NCI-H2196 (cell line): ENCODE measurements at regions not wholly inside any gene's neighbourhood (a gene's known extent, or its start where the extent isn't known, plus 50 kb on each side); places are given as distances from the start of the nearest gene placed in this dataset.

Experiments used
- DNase-seq: peaks from one replicate; lab custom pipeline; 2025; ENCODE audit not compliant: unreplicated experiment; lab: John Stamatoyannopoulos, UW

DNA sequence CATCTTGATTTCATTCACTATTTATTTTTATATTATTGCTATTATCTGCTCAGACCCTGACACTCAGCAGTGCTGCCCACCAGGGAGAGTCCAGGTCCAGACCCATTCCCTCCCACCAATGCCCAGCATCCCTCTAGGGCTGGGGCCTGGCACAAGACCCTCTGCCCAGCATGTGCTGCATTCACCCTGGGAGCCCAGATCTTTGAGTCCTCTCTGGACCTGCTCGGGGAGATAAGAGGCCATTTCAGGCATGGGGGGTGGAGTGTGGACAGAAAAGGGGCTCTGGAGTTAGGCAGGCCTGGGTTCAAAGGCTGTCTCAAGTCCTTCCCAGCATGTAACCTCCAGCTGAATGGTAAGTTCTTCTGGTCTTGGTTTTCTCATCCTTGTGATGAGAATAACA lies 209.6 kb downstream of the CYP26B1 start:
- no peak for DNase-seq

DNA sequence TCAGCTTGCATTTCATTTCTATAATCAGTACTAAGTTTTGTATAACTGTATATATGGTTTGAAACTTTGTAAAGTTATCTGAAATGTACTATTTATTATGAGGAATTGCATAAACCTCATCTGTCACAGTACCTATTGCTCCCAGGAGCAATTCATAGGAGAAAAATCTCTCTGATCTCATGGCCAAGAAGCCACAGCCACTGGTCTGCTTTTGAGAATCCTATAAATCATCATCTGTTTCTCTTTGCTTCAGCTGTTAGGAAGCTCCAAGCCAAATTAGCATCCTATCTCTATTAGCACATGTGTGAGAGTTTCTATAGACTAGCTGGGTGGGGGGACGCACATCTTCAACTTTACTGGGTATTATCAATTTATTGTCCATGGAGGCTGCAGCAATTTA lies 210.3 kb downstream of the CYP26B1 start:
- DNase-seq, result no peak

DNA sequence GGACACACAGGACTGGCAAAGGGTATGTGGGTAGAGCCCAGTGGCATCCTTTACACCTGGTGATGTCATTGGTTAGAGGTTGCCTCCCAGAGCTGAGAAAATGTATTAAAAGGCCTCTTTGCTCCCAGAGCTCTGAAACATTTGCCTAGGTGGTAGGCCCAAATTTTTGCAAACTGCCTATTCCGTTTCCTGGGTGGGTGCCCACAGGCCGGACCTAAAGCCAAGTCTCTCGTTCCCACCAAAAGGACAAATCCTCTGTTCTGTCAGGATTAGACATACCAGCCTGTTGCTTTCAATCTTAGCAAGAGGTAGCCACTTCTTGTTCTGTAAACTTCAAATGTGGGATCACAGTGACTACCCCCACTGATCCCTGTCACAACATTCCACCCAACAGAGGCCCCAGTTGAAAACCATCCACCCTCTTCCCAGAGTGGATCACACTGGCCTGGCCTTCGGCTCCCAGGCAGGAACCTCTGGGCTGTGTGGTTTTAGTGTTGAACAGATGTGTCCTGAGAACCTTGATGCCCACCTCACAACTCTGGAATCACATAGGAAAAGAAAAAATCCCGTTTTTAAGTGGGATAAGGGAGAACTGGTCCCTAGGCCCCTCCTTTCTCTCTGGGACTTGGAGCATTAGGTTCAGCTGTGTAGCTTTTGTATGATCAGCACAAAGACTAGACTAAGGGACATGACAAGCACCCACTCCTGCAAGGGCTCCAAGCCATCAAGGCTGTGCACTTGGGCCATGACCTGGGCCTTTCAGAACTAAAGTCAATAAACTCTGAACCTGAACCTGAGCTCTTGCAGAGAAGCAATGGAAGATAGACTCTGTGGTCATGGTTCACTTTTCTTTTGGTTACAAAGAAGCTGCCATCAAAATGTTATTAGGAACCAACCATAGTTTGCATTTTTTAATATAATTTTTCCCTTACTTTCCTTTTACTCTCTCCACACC lies 211.3 kb downstream of the CYP26B1 start:
- no peak for DNase-seq

DNA sequence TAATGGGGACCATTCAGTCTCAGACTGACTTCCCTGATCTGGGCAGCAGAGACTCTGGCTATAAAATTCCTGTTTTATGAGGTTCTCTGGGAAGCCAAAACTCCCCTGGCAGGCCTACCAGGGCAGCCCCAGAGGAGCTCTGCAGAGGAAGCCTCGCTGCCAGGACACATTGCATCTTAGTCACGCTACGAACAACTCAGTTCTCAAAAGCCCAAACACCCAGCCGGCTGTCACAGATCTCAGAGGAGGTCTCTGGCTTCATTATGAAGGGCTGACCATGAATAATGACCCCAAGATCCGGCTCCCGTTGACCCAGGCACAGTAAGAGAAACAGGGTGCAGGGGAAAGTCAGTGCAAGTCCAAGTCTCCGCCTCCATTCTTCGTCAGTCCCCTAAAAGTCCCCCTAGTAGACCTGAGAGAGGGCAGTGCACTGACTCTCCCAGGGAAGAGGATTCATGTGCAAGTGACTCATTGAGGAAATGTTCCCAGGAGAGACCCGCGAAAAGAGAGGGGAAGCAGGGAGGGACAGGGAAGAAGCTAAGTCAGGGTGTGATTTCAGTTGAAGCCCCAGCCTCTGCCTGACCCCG lies 212.3 kb downstream of the CYP26B1 start:
- DNase-seq, result no peak

DNA sequence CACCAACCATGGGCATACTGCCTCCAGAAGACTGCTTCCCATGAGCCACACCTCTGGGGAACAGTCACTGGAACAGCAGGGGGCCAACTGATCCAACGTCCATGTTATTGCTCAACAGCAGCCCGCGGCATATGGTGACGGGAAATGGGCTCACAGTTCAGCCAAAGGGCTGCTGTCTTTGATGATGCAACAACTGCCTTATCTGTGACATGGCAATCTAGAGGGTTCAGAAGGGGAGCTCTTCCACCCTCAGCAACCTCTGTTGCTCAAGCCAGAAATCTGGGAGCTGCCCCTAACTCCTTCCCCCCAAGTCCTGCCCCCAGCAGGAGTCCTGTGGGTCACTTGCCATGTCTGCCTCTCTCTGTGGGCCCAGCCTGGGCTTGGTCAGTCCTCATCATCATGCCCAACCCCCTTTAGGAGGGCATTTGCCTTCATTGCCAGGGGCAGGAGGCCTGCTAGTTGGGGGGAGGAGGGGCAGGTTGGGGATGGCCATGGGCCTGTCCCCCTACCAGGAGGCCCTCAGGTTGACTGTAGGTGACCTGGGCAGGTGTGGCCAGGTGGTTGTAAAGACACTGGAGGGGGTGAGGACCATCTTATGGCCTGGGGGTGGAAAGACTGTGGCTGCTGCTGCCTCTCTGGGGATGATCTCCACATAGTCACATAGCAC lies 212.9 kb downstream of the CYP26B1 start:
- no peak for DNase-seq

DNA sequence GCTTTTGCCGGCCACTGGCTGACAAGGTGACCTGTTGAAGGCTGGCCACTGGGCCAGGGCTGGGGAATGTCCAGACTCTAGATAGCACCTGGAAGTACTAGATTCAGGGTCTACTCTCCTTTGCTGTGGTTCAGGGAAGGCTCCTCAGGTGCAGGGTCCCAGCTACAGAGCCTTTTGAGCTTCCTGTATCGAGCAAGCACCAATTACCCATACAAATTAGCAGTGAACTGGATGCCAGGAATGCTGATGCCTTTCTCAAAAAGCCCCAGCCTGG lies 213.4 kb downstream of the CYP26B1 start:
- DNase-seq, result no peak

DNA sequence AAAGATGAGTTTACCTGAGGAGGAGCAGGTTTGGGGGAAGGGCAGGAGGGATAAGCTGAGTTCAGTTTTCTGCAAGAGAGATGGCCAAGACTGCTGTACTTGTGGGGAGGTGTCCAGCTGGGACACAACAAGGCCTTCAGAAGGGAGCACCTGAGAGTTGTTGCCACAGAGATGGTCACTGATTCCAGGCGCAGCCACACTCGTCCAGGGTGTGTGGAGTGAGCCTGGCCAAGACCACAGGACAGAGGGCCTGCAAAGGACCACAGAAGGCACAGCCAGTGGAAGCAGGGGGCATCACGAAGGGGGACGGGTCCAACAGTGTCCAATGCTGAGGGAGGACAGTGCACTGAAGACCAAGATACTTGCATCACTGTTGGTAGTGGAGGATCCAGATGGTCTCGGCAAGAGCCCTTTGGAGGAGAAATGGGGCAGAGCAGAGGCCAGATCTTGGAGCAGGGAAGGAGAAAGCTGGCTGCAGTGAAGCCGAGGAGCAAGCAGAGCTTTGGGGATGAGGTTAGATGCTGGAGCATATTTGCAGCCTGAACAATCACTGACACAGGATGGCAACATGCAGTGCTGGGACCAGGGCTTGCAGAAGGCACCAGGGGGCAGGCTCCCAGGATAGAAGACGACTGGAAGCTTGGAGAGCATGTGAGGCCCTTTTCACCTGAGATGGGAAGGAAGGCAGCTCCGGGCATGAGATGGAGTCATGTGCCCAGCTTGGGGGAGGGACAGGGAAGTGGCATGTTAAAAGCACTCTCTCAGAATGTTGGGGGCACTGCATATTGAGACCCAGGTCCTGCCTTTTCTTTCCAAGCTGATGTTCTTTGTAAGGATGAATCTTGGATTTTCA lies 214.0 kb downstream of the CYP26B1 start:
- no peak for DNase-seq

DNA sequence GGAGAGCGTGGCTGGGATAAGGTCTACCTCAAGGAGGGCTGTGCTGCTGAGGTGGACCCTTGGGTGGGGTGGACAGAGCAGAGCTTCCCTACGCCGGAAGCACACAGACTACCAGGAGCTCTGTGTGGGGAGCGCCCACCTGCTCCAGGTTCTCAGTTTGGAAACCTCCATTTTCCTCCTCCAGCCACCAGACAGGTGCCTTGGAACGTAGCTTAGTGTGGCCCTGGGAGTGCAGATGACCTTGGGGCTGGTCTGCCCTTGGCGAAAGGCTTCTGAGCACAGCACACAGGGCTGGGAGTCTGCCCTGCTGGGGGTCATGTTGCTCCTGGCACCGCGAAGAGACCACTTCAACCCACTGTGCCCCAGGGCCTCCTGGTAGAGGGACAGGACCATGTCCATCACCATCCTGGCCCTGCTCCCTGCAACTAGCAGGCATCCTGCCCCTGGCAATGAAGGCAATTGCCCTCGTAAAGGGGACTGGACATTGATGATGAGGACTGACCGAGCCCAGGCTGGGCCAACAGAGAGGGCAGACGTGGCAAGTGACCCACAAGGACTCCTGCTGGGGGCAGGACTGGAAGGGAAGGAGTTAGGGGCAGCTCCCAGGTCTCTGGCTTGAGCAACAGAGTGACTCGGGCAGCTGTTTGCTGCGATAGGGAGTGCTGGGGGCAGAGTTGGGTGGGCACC lies 214.7 kb downstream of the CYP26B1 start:
- DNase-seq, result no peak

DNA sequence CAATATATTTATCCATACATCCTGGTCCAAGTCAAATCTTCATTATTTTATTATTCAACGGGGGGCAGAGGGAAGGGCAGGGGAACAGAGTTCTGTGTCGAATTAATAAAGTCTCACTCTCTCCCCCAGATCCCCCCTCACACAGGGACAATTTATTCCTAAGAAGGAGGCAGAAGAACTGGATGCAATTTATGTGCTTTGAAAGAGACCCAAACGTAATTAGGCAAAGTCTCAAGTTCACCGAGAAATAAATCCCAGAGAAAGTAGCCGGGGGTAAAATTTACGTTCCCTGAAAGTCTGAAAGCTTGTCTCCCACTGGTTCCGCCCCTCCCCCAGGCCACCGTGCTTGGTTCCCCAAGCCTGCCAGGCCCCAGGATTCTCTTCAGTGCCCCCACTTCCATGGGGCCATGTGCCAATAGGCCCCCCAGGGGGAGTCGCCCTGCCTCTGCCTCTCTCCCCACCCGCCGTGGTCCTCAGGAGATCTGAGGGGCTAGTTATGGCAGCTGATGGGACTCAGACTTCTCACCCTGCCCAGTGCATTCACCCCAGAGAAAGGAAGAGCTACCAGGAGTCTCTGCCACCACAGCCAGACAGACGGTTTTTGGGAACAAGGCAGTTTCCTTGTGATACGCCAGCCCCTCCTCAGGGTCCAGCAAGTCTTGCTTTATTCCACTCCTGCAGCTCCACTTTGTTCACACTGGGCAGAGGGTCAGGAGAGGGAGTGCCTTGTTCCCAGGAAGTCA lies 215.5 kb downstream of the CYP26B1 start:
- no peak for DNase-seq

DNA sequence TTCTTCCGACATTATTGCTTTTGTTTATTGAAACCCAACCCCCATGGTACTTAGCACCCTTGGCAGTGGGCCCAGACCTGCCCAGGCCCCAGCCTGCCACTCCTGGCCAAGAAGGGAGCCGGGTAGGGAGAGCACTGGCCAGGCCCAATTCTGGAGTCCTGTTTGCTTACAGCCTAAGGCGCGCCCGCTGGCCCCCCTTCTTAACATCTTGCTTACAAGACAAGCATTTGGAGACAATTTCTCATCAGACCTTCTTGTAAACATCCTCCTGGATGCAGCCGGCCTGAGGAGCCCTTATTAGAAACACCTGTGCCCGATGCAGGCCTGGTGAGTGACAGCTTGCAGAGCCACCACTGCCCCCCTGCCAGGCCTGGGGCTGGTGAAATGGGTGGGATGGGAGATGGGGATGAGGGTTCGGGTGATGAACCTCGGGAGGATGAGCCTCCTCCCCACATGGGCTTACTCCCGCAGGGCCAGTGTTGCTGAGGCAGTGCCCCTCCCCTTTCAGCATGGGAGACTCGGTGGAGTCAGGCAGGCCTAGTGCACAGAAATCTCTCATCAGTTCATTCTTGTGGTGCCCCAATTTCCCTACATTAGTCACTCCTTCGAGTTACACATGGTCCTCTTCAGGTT lies 217.5 kb downstream of the CYP26B1 start:
- DNase-seq, result peak; percentile 14

DNA sequence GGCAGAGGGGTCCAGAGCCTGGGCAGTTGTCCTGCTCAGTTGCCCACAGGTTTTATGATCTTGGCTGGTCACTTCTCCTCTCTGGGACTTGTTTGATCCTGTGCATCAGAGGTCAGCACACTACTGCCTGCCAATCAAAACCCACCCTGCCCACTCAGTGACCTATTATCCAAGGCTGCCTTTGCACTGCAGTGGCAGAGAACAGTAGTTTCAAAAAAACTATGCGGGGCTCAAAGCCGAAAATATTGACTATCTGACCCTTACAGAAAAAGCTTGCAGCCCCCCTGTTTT lies 218.2 kb downstream of the CYP26B1 start:
- no peak for DNase-seq

DNA sequence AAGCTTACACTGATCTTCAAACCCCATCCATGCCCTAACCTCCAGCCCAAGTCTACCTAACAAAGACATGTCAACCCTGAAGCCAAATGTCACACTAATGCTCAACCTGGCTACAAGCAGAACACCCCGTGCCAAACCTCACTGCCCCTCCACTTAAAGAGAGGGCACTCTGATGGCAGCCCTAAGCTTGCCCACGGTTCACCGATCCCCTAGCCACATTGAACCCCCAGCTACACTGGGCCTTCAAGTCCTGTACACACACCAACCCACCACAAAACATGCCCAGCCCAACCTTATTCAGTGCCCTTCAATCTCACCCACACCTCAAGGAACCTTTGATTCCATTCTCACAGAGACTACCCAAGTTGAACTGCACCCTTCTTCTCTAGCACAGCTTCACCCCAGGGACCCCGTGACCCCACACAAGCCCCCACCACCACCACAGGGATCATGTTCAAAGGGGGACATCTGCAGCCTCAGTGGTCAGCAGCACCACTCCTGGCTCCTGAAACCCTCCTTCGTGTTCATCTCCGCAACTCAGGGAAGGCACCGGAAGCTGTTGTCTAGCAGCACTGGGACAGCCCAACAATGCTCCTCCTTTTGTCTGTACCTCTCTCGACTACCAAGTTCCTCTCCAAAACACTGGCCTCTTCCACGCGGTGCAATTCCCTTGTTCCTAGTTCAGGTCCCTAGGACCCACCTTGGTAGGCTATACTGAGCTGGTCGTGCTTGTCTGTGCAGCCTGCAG lies 218.8 kb downstream of the CYP26B1 start:
- DNase-seq, result no peak

DNA sequence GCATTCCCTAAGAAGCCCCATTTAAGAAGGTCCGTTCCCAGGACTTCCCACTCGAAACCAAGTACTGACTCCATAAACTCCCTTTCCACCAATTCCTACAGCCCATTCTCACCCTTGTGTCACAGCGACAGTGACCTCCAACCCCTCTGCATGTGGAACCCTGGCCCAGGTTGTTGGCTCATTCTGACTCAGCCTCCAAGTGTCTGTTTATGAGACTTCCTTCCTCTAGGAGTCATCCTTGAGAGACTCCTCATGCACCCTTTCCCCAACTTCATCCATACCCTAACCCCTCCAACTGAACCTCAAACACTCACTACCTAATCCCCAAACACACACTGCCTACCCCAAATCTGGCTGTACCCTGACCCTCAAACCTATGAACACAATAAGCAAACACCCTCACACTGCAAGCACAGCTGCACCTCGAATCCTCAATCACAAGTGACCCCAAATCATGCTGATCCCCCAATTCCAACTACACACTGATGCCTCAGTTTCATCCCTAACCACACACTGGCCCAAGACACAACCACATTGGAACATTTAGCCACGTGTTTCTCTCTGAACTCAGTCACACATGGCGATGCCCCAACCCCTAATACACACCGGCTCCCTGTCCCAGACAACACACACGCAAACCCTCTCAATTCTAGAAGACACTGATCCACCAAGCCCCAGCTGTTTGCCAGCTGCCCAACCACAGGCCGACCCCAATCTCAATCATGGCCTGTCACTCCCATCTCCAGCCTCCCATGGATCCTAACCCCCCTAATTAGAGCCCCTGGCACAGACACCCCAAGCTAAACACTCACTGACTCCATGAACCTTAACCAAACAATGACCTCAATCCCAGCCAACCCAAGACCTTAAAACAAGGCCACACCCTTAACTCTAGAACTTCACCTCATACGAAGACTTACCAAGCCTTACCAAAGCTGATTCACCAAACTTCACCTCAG lies 219.6 kb downstream of the CYP26B1 start:
- no peak for DNase-seq

DNA sequence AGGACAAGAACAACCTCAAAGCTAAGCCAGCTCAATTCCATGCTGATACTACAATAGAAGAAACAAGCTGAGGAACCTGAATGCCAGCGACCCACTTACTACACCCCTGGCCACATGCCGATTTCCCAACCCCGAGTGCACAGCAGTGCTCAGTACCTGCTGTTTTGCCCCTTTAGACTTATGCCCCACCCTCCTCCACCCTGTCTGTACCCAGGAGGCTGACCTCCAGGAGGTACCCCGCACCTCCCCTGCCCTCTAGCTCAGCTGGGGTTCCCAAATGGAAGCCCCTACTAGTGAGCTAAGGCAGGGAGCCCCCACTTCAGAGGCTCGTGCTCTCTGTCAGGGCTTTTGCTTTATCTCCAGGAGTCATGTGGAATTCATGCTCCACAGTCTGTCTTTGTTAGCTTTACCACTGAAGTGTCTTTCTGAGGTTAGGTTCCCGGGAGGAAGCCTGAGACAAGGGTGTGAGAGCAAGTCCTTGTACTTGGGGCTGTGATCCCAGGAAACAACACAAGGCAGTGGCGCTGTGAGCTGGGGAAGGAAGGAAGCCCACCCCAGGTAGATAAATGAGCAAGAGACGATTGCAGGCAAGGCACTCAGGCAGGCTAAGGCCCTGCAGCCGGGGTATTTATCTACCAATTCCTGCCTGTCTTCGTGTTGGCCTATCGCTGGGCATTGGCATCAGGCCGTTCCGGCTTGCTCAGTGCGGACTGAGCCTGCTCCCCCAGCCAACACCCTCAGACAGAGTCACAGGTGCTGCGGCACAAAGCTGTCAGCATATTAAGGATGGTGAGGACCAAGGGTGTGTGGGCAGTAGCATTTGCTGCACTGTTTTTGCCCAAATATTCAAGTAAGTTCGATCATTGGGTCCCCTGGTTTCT lies 220.5 kb downstream of the CYP26B1 start:
- DNase-seq, result no peak

DNA sequence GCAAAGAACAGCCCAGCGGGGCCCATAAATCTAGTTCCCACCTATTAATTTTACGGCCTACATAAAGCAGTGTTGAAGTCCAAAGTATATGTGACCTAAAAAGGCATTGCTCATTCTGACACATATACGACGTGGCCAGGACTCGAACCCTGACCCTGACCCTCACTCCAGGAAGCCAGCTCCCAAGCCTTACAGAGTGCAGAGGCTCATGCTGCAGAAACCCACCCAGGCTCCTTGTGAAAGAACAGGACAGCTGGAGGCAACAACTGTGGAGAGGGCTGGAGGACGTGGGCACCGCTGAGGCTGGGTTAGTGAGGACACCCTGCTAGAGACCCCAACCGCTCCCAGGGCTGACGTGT lies 221.6 kb downstream of the CYP26B1 start:
- no peak for DNase-seq

DNA sequence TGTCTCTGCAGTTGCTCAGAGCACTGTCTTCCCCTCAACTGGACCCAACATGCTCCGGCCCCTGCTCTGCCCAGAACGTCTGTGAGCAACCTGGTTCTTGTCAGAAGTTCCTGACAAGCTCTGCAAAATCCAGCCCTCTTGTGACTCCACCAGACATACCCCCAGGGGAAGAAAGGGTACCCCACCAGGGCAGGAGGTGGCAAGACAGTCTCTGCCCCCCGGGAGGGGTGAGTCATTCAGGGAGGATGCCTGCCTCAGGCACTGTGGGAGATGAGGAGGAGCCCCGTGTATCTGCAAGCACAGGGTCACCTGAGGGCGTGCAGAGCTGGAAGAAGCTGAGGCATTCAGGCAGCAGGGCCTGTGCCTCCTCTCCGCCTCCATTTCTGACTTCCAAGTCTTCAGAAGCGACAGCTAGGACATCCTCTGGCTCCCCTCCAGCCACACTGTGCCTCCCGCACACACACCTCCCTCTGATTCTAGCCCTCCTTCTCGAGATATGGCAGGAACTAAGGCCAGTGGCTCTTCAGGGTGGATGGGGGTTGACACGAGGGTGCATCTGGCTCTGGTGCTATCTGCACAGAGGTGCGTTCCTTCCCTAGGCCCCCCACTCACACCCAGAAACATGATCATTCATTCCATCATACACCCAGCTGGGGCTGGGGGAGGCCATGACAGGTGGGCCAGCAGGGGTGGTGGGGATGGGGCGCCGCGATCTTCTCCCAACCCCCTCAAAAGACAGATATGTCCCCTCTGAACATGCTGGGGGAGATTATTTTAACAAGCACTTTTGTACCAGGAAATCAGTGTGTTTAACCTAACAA lies 222.2 kb downstream of the CYP26B1 start:
- DNase-seq, result no peak
